ENCODE measurements at regions not wholly inside any gene's neighbourhood (a gene's known extent, or its start where the extent isn't known, plus 50 kb on each side); places are given as distances from the start of the nearest gene placed in this dataset.
"Not testable (repeated sequence)": the region's sequence is repeated elsewhere in the genome, so short reads cannot be mapped to it uniquely, and the experiment has no call there.

GRCh38 chrY:8011515-8011914 lies 1100.0 kb upstream of the AMELY start:
- in situ Hi-C loops (cut with MboI; ENCODE audit: low sequenced_read_pairs, unreplicated experiment): no loop called here
- TF ChIP-seq CTCF (IDR thresholded peaks at IDR 0.05; ENCODE audit: borderline replicate concordance, control extremely low read depth, extremely low read depth, insufficient read depth, missing control alignments): no peak

GRCh38 chrY:8004196-8004595 lies 1092.6 kb upstream of the AMELY start:
- in situ Hi-C loops (cut with MboI; ENCODE audit: low sequenced_read_pairs, unreplicated experiment): no loop called here
- no peak for DNase-seq (ENCODE audit: low spot score)
- no peak for TF ChIP-seq CTCF (IDR thresholded peaks at IDR 0.05; ENCODE audit: borderline replicate concordance, control extremely low read depth, extremely low read depth, insufficient read depth, missing control alignments)

More at GRCh38 chrY:8011515-8011914, 1100.0 kb upstream of the AMELY start:
- no peak for DNase-seq (ENCODE audit: low spot score)

- DNase-seq (ENCODE audit: low spot score): no peak
- in situ Hi-C loops (cut with MboI; ENCODE audit: low sequenced_read_pairs, unreplicated experiment): no loop called here
- TF ChIP-seq CTCF (IDR thresholded peaks at IDR 0.05; ENCODE audit: borderline replicate concordance, control extremely low read depth, extremely low read depth, insufficient read depth, missing control alignments): no peak
These were observed 1085.2 kb upstream of the AMELY start for GRCh38 chrY:7996726-7997125.

- in situ Hi-C loops (cut with MboI; ENCODE audit: low sequenced_read_pairs, unreplicated experiment); DNase-seq (ENCODE audit: low spot score): not testable (repeated sequence)
These were observed 1083.2 kb upstream of the AMELY start for GRCh38 chrY:7994781-7995180.

GRCh38 chrY:7979770-7980169 lies 1068.2 kb upstream of the AMELY start:
- no peak for TF ChIP-seq CTCF (IDR thresholded peaks at IDR 0.05; ENCODE audit: borderline replicate concordance, control extremely low read depth, extremely low read depth, insufficient read depth, missing control alignments)
- DNase-seq (ENCODE audit: low spot score): no peak
- in situ Hi-C loops (cut with MboI; ENCODE audit: low sequenced_read_pairs, unreplicated experiment): no loop called here

- in situ Hi-C loops (cut with MboI; ENCODE audit: low sequenced_read_pairs, unreplicated experiment): no loop called here
- TF ChIP-seq CTCF (IDR thresholded peaks at IDR 0.05; ENCODE audit: borderline replicate concordance, control extremely low read depth, extremely low read depth, insufficient read depth, missing control alignments): no peak
- no peak for DNase-seq (ENCODE audit: low spot score)
These were observed 1065.7 kb upstream of the AMELY start for GRCh38 chrY:7977301-7977700.

GRCh38 chrY:7968293-7968692 lies 1056.7 kb upstream of the AMELY start:
- TF ChIP-seq CTCF (IDR thresholded peaks at IDR 0.05; ENCODE audit: borderline replicate concordance, control extremely low read depth, extremely low read depth, insufficient read depth, missing control alignments): no peak
- in situ Hi-C loops (cut with MboI; ENCODE audit: low sequenced_read_pairs, unreplicated experiment): no loop called here
- no peak for DNase-seq (ENCODE audit: low spot score)

Data from GM13976 (cell line).